HepG2 (cell line): ENCODE measurements at regions not wholly inside any gene's neighbourhood (a gene's known extent, or its start where the extent isn't known, plus 50 kb on each side); places are given as distances from the start of the nearest gene placed in this dataset.

ENCODE experiments used
- FOXA3 ChIP-seq: IDR thresholded peaks from 2 replicates; pipeline ENCODE4 v1.6.1; 2016; ENCODE audit warnings: missing genetic modification reagents, missing compliant biosample characterization
- FOXK2 ChIP-seq: fragments of 450-650 bp; IDR thresholded peaks from 2 replicates; pipeline ENCODE4 v1.6.1; 2016
- GFI1 ChIP-seq: sonication (generic); formaldehyde crosslinking; IDR thresholded peaks from 2 replicates; pipeline ENCODE4 v1.5.0; 2020; ENCODE audit warnings: missing genetic modification reagents, mild to moderate bottlenecking, borderline replicate concordance
- HNRNPL ChIP-seq: fragments of 200-400 bp; formaldehyde crosslinking; IDR thresholded peaks from 2 replicates; pipeline ENCODE4 v1.6.1; 2017; ENCODE audit warnings: mild to moderate bottlenecking, low read depth, low read length
- HNRNPLL ChIP-seq: fragments of 200-400 bp; formaldehyde crosslinking; IDR thresholded peaks from 2 replicates; pipeline ENCODE4 v1.6.1; 2017; ENCODE audit warnings: mild to moderate bottlenecking, low read depth, low read length; ENCODE audit not compliant: poor library complexity, severe bottlenecking
- KAT8 ChIP-seq: IDR thresholded peaks from 2 replicates; pipeline ENCODE4 v1.6.1; 2016; ENCODE audit warnings: missing genetic modification reagents, missing compliant biosample characterization
- SALL2 ChIP-seq: sonication (generic); formaldehyde crosslinking; IDR thresholded peaks from 2 replicates; pipeline ENCODE4 v1.8.1; 2023; ENCODE audit warnings: mild to moderate bottlenecking, missing genetic modification reagents, inconsistent platforms
- ZBTB8A ChIP-seq: sonication (generic); formaldehyde crosslinking; IDR thresholded peaks from 2 replicates; pipeline ENCODE4 v1.4.0; 2020; ENCODE audit warnings: mild to moderate bottlenecking, low read depth, missing genetic modification reagents, borderline replicate concordance
- ZFP1 ChIP-seq: IDR thresholded peaks from 2 replicates; pipeline ENCODE4 v1.6.1; 2016
- ZIK1 ChIP-seq: sonication (generic); formaldehyde crosslinking; IDR thresholded peaks from 2 replicates; pipeline ENCODE4 v1.5.0; 2020; ENCODE audit warnings: mild to moderate bottlenecking, low read depth, missing genetic modification reagents, borderline replicate concordance
- ZNF296 ChIP-seq: sonication (generic); formaldehyde crosslinking; conservative IDR thresholded peaks from 2 replicates; pipeline ENCODE4 v1.5.0; 2020; ENCODE audit warnings: mild to moderate bottlenecking, missing genetic modification reagents
- ZNF331 ChIP-seq: sonication (generic); formaldehyde crosslinking; IDR thresholded peaks from 2 replicates; pipeline ENCODE4 v1.4.0; 2020; ENCODE audit warnings: missing genetic modification reagents
- ZNF451 ChIP-seq: sonication (generic); formaldehyde crosslinking; IDR thresholded peaks from 2 replicates; pipeline ENCODE4 v1.5.0; 2020; ENCODE audit warnings: mild to moderate bottlenecking, missing genetic modification reagents
- ZNF773 ChIP-seq: sonication (generic); formaldehyde crosslinking; IDR thresholded peaks from 2 replicates; pipeline ENCODE4 v1.4.0; 2020; ENCODE audit warnings: missing genetic modification reagents, borderline replicate concordance
- TF ChIP-seq, protein P1 (sequence below): sonication (generic); formaldehyde crosslinking; IDR thresholded peaks from 2 replicates; pipeline ENCODE4 v1.4.0; 2020; ENCODE audit warnings: missing genetic modification reagents
- TF ChIP-seq, protein P2 (sequence below): IDR thresholded peaks from 2 replicates; pipeline ENCODE4 v1.4.0; 2020; ENCODE audit warnings: mild to moderate bottlenecking, missing genetic modification reagents
- TF ChIP-seq, protein P3 (sequence below): sonication (generic); formaldehyde crosslinking; IDR thresholded peaks from 2 replicates; pipeline ENCODE4 v1.8.1; 2023; ENCODE audit warnings: mild to moderate bottlenecking, missing genetic modification reagents, borderline replicate concordance
- TF ChIP-seq, protein P4 (sequence below), 2 experiments: fragments of 450-650 bp in 1 of 2; sonication (generic) in 1 of 2; formaldehyde crosslinking; IDR thresholded peaks; 2 replicates each; pipeline versions ENCODE4 v1.5.0 to v1.8.0; 2020 to 2022; ENCODE audit warnings: mild to moderate bottlenecking in 1 of 2, missing genetic modification reagents in 1 of 2
- TF ChIP-seq, protein P5 (sequence below): sonication (generic); formaldehyde crosslinking; IDR thresholded peaks from 2 replicates; pipeline ENCODE4 v1.4.0; 2020; ENCODE audit warnings: mild to moderate bottlenecking, missing genetic modification reagents

DNA sequence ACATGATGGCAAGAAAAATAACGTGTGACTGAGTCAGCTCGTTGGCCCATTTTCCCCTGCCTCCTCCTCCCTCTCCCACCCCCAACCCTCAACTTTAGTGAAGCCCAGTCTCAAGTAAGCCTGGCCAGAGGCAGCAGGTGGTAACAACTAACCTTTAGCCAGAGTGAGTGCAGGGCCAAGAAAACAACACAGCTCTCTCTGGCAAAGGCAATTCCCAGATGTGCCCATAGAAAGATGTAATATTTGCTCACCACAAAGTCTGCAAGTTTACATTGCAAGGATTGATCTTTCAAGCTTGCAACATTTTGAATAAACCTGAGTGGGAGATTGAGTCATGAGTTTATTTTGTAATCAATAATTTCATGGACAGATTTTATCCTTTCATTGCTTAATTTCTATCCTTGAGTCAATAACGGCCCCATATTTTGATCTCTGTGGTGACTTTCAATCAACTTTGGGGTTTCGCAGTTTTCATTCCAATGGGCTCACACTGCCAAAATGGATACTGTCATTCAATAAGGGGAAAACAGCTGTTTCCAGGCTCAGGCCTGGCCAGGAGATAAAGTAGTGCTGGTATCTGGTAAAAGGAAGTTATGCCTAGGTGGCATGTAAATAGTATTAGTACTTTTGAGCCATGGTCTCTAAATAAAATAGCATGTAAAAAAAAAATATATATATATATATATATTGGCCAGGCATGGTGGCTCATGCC lies 130.7 kb upstream of the TMEM164 start (continued):
- TF ChIP-seq, protein P1, sequence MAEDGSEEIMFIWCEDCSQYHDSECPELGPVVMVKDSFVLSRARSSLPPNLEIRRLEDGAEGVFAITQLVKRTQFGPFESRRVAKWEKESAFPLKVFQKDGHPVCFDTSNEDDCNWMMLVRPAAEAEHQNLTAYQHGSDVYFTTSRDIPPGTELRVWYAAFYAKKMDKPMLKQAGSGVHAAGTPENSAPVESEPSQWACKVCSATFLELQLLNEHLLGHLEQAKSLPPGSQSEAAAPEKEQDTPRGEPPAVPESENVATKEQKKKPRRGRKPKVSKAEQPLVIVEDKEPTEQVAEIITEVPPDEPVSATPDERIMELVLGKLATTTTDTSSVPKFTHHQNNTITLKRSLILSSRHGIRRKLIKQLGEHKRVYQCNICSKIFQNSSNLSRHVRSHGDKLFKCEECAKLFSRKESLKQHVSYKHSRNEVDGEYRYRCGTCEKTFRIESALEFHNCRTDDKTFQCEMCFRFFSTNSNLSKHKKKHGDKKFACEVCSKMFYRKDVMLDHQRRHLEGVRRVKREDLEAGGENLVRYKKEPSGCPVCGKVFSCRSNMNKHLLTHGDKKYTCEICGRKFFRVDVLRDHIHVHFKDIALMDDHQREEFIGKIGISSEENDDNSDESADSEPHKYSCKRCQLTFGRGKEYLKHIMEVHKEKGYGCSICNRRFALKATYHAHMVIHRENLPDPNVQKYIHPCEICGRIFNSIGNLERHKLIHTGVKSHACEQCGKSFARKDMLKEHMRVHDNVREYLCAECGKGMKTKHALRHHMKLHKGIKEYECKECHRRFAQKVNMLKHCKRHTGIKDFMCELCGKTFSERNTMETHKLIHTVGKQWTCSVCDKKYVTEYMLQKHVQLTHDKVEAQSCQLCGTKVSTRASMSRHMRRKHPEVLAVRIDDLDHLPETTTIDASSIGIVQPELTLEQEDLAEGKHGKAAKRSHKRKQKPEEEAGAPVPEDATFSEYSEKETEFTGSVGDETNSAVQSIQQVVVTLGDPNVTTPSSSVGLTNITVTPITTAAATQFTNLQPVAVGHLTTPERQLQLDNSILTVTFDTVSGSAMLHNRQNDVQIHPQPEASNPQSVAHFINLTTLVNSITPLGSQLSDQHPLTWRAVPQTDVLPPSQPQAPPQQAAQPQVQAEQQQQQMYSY (CRISPR knock-in tag) = no peak
- no peak for TF ChIP-seq ZNF296 (CRISPR knock-in tag)
- TF ChIP-seq SALL2 (CRISPR knock-in tag) = no peak
- TF ChIP-seq, protein P2, sequence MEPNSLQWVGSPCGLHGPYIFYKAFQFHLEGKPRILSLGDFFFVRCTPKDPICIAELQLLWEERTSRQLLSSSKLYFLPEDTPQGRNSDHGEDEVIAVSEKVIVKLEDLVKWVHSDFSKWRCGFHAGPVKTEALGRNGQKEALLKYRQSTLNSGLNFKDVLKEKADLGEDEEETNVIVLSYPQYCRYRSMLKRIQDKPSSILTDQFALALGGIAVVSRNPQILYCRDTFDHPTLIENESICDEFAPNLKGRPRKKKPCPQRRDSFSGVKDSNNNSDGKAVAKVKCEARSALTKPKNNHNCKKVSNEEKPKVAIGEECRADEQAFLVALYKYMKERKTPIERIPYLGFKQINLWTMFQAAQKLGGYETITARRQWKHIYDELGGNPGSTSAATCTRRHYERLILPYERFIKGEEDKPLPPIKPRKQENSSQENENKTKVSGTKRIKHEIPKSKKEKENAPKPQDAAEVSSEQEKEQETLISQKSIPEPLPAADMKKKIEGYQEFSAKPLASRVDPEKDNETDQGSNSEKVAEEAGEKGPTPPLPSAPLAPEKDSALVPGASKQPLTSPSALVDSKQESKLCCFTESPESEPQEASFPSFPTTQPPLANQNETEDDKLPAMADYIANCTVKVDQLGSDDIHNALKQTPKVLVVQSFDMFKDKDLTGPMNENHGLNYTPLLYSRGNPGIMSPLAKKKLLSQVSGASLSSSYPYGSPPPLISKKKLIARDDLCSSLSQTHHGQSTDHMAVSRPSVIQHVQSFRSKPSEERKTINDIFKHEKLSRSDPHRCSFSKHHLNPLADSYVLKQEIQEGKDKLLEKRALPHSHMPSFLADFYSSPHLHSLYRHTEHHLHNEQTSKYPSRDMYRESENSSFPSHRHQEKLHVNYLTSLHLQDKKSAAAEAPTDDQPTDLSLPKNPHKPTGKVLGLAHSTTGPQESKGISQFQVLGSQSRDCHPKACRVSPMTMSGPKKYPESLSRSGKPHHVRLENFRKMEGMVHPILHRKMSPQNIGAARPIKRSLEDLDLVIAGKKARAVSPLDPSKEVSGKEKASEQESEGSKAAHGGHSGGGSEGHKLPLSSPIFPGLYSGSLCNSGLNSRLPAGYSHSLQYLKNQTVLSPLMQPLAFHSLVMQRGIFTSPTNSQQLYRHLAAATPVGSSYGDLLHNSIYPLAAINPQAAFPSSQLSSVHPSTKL = peak; percentile 94
- TF ChIP-seq, protein P3, sequence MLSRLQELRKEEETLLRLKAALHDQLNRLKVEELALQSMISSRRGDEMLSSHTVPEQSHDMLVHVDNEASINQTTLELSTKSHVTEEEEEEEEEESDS (CRISPR knock-in tag) = no peak
- TF ChIP-seq, protein P4, sequence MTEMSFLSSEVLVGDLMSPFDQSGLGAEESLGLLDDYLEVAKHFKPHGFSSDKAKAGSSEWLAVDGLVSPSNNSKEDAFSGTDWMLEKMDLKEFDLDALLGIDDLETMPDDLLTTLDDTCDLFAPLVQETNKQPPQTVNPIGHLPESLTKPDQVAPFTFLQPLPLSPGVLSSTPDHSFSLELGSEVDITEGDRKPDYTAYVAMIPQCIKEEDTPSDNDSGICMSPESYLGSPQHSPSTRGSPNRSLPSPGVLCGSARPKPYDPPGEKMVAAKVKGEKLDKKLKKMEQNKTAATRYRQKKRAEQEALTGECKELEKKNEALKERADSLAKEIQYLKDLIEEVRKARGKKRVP (CRISPR knock-in tag; IDR thresholded peaks at IDR 0.05) = peak in 1 of 2 experiments; percentile 66; a peak in 2 of 4 replicates
- no peak for TF ChIP-seq ZNF451
- TF ChIP-seq HNRNPL = no peak
- TF ChIP-seq KAT8 (CRISPR knock-in tag) = peak; percentile 45; the same call in 1 of the 2 replicates
- TF ChIP-seq ZIK1 (CRISPR knock-in tag) = no peak
- TF ChIP-seq ZFP1 (CRISPR knock-in tag) = 0 out of 2 replicates have a peak, but pooled peaks have one; percentile 46
- TF ChIP-seq FOXA3 (CRISPR knock-in tag) = peak; percentile 89
- no peak for TF ChIP-seq ZNF773 (CRISPR knock-in tag)
- TF ChIP-seq, protein P5, sequence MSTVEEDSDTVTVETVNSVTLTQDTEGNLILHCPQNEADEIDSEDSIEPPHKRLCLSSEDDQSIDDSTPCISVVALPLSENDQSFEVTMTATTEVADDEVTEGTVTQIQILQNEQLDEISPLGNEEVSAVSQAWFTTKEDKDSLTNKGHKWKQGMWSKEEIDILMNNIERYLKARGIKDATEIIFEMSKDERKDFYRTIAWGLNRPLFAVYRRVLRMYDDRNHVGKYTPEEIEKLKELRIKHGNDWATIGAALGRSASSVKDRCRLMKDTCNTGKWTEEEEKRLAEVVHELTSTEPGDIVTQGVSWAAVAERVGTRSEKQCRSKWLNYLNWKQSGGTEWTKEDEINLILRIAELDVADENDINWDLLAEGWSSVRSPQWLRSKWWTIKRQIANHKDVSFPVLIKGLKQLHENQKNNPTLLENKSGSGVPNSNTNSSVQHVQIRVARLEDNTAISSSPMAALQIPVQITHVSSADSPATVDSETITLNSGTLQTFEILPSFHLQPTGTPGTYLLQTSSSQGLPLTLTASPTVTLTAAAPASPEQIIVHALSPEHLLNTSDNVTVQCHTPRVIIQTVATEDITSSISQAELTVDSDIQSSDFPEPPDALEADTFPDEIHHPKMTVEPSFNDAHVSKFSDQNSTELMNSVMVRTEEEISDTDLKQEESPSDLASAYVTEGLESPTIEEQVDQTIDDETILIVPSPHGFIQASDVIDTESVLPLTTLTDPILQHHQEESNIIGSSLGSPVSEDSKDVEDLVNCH (CRISPR knock-in tag) = no peak
- TF ChIP-seq ZBTB8A (CRISPR knock-in tag) = no peak
- peak; percentile 96 for TF ChIP-seq GFI1 (CRISPR knock-in tag)
- peak; percentile 32; the same call in 1 of the 2 replicates for TF ChIP-seq ZNF331
- TF ChIP-seq HNRNPLL = no peak
- TF ChIP-seq FOXK2 = no peak
